ENCODE measurements at regions not wholly inside any gene's neighbourhood (a gene's known extent, or its start where the extent isn't known, plus 50 kb on each side); places are given as distances from the start of the nearest gene placed in this dataset.

DNA sequence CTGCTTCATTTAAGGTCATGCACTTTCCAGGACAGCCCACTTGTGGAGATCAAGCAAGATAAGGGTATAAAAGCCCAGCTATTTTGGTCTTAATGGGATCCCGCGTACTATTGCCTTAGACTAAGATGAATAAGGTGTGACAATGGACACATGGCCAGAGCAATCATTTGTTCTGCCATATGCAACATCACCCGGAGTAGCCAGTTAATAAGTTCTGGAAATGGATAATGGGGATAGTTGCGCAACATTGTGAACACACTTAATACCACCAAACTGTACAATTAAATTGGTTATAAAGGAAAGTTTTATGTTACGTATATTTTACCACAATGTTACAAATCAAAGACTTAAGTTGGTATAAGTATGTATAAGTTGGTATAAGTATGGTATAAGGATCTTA lies 674.5 kb downstream of the HDGFL1 start:
- H3K9me3 Mint-ChIP-seq (ENCODE audit: unreplicated experiment) = peaks cover 16% of the 10 kb centered on the region
- H3K4me1 Mint-ChIP-seq (ENCODE audit: unreplicated experiment) = peaks cover 3% of the 10 kb centered on the region
- TF ChIP-seq, protein P1, sequence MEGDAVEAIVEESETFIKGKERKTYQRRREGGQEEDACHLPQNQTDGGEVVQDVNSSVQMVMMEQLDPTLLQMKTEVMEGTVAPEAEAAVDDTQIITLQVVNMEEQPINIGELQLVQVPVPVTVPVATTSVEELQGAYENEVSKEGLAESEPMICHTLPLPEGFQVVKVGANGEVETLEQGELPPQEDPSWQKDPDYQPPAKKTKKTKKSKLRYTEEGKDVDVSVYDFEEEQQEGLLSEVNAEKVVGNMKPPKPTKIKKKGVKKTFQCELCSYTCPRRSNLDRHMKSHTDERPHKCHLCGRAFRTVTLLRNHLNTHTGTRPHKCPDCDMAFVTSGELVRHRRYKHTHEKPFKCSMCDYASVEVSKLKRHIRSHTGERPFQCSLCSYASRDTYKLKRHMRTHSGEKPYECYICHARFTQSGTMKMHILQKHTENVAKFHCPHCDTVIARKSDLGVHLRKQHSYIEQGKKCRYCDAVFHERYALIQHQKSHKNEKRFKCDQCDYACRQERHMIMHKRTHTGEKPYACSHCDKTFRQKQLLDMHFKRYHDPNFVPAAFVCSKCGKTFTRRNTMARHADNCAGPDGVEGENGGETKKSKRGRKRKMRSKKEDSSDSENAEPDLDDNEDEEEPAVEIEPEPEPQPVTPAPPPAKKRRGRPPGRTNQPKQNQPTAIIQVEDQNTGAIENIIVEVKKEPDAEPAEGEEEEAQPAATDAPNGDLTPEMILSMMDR (IDR thresholded peaks at IDR 0.05) = no peak

DNA sequence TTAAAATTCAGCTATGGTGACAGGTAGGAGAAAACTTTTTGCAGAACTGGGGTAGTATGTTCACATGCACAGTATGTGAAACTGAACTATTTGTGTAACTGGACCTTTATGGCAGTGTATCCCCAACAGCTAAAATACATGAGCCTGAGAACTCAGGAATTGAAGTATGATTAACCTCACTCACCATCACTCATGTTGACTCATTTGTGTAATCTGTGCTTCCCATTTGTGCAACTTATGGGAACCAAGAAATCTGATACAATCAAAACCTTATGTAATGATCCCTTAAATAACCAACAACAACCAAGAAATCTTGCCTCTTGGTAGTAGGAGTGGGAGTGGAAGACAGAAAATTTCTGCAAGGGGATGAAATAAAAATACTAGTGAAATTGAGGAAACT lies 674.9 kb downstream of the HDGFL1 start:
- Mint-ChIP-seq H3K27ac (ENCODE audit: unreplicated experiment) (no peak overlapping the region), H3K4me3 (ENCODE audit: unreplicated experiment) (no peak overlapping the region), H3K4me1 (ENCODE audit: unreplicated experiment) (peaks cover 6% of the 10 kb centered on the region), H3K27me3 (ENCODE audit: unreplicated experiment) (no peaks in the 10 kb centered on the region), H3K9me3 (ENCODE audit: unreplicated experiment) (peaks cover 18% of the 10 kb centered on the region), H3K36me3 (ENCODE audit: unreplicated experiment) (peaks cover 2% of the 10 kb centered on the region)
- no peak for DNase-seq (ENCODE audit: extremely low spot score, unreplicated experiment)
- TF ChIP-seq, protein P1 (IDR thresholded peaks at IDR 0.05) = no peak

More for the DNA sequence above, 674.5 kb downstream of the HDGFL1 start:
- H3K27ac Mint-ChIP-seq (ENCODE audit: unreplicated experiment) = no peak overlapping the region
- peaks cover 2% of the 10 kb centered on the region for H3K36me3 Mint-ChIP-seq (ENCODE audit: unreplicated experiment)
- H3K4me3 Mint-ChIP-seq (ENCODE audit: unreplicated experiment) = no peak overlapping the region
- no peaks in the 10 kb centered on the region for H3K27me3 Mint-ChIP-seq (ENCODE audit: unreplicated experiment)
- DNase-seq (ENCODE audit: extremely low spot score, unreplicated experiment) = no peak

DNA sequence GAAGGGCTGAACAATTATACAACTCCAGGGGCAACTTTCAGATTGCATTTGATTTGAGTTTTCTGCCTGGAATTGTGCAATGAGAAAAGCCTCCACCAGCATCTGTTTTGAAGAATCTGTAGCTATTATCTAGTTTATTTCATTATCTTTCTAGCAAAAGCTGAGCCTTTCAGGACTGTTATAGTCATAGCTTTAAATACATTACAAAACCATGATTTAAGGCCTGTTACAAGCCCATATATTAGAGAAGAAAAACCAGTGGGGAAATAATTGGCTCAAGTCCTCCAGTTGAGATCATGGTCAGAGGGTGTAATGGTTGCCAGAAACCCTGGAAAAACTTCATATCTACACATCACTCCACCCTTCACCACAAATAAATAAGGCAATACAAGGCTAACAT lies 676.2 kb downstream of the HDGFL1 start:
- Mint-ChIP-seq H3K36me3 (ENCODE audit: unreplicated experiment) (peaks cover 2% of the 10 kb centered on the region), H3K4me3 (ENCODE audit: unreplicated experiment) (no peak overlapping the region), H3K4me1 (ENCODE audit: unreplicated experiment) (peaks cover 6% of the 10 kb centered on the region), H3K27me3 (ENCODE audit: unreplicated experiment) (no peaks in the 10 kb centered on the region), H3K9me3 (ENCODE audit: unreplicated experiment) (peaks cover 18% of the 10 kb centered on the region), H3K27ac (ENCODE audit: unreplicated experiment) (no peak overlapping the region)
- DNase-seq (ENCODE audit: extremely low spot score, unreplicated experiment) = no peak
- TF ChIP-seq, protein P1 (IDR thresholded peaks at IDR 0.05) = no peak

DNA sequence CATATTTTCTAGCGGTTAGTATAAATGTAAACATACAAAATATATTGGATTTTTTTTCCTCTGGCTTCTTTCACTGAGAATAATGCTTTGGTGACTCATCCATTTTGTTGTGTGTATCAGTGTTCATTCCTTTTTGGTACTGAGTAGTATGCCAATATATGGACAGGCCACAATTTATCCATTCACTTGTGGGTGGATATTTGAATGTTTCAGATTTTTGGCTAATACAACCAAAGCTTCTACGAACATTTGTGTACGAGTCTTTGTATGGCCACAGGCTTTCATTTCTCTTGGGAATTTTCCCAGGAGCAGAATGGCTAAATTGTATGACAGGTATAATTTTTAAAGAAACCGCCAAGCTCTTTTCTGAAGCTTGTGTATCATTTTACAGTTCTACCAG lies 677.5 kb downstream of the HDGFL1 start:
- H3K36me3 Mint-ChIP-seq (ENCODE audit: unreplicated experiment) = peaks cover 2% of the 10 kb centered on the region
- H3K27me3 Mint-ChIP-seq (ENCODE audit: unreplicated experiment) = no peaks in the 10 kb centered on the region
- TF ChIP-seq, protein P1 (IDR thresholded peaks at IDR 0.05) = no peak
- peaks cover 14% of the 10 kb centered on the region for H3K9me3 Mint-ChIP-seq (ENCODE audit: unreplicated experiment)
- no peak overlapping the region for H3K27ac Mint-ChIP-seq (ENCODE audit: unreplicated experiment)
- H3K4me1 Mint-ChIP-seq (ENCODE audit: unreplicated experiment) = peaks cover 6% of the 10 kb centered on the region
- H3K4me3 Mint-ChIP-seq (ENCODE audit: unreplicated experiment) = no peak overlapping the region
- DNase-seq (ENCODE audit: extremely low spot score, unreplicated experiment) = no peak

DNA sequence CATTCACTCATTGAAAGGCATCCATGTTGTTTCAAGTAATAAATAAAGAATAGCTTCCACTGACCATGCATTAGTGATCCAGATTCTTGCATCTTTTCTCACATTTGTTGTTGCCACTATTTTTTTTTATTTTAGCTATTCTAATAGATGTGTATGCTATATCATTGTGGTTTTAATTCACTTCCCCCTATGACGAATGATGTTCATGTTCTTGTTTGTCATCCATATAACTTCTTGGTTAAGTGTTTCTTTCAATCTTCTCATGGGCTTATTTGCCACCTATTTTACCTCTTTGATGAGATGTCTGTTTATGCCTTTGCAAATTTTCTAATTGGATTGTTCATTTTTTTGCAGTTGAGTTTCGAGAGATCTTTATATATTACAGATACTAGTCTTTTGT lies 681.2 kb downstream of the HDGFL1 start:
- H3K4me3 Mint-ChIP-seq (ENCODE audit: unreplicated experiment) = no peak overlapping the region
- peaks cover 2% of the 10 kb centered on the region for H3K36me3 Mint-ChIP-seq (ENCODE audit: unreplicated experiment)
- DNase-seq (ENCODE audit: extremely low spot score, unreplicated experiment) = no peak
- H3K27ac Mint-ChIP-seq (ENCODE audit: unreplicated experiment) = no peak overlapping the region
- peaks cover 6% of the 10 kb centered on the region for H3K4me1 Mint-ChIP-seq (ENCODE audit: unreplicated experiment)
- H3K9me3 Mint-ChIP-seq (ENCODE audit: unreplicated experiment) = peaks cover 5% of the 10 kb centered on the region
- TF ChIP-seq, protein P1 (IDR thresholded peaks at IDR 0.05) = no peak
- H3K27me3 Mint-ChIP-seq (ENCODE audit: unreplicated experiment) = no peaks in the 10 kb centered on the region

Data from osteocyte (in vitro differentiated cells).